ENCODE measurements at regions not wholly inside any gene's neighbourhood (a gene's known extent, or its start where the extent isn't known, plus 50 kb on each side); places are given as distances from the start of the nearest gene placed in this dataset.
A peak's percentile ranks its signal among the peaks of the same experiment; 100 is the strongest.

DNA sequence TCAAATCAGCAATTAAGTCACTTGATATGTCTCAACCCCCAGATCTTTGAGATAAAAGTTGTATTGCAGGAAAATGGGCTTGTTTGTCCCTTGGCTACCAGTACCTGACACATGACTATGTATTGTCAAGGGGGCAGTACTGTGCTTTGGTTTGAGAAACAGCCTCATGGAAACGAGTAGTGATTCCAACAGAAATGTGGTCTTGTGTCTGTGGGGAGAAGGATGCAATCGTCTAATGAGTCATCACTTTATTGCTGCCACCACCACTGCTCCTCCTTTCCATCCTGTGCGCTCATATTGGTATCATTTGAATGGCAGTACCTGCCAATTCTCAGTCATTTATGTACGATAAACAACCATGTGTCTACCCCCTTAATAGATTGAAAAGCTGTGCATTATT is 72.8 kb upstream of the ARHGAP5 start:
- DNase-seq, result no peak

GRCh38 chr14:32005628-32006027 is 71.5 kb upstream of the ARHGAP5 start:
- no peak for DNase-seq

DNA sequence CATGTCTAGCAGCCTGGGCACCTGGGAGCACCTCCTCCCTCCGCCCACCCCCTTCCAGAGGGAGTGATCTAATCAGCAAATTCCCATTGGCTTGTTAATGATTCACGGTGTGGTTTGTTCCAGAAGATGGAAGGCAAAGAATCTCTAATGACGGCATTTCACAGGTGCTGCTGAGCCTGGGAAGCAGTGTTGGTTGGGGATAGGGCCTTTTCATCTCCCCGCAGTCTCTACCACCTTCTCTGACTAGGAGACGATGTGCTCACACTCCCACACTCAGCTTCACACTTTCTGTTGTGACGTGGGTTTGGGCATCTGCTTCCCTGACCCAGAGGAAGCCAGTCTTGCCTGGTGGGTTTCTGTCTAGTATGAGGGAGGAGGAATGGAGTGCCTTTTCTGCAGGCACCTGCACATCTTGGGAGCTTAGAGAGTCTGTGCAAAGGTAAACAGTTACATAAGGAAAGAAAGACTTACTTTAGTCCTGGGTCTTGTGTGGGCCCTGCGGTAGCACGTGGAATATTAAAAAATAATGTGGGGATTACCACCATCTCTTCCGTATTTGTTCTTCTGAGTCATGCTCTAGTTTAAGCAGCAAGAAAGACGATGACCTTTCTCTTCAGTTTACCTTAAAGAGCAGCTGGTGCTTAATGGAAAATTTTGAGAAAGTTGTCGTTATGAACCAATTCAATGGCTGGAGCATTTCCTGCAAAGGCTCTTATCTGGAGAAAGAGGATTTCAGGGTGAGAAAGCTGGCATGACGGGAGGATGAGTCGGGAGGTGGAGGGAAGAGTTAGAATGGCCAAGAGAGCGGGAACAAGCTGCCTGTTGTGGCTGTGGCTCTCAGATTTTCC is 70.6 kb upstream of the ARHGAP5 start:
- no peak for DNase-seq

DNA sequence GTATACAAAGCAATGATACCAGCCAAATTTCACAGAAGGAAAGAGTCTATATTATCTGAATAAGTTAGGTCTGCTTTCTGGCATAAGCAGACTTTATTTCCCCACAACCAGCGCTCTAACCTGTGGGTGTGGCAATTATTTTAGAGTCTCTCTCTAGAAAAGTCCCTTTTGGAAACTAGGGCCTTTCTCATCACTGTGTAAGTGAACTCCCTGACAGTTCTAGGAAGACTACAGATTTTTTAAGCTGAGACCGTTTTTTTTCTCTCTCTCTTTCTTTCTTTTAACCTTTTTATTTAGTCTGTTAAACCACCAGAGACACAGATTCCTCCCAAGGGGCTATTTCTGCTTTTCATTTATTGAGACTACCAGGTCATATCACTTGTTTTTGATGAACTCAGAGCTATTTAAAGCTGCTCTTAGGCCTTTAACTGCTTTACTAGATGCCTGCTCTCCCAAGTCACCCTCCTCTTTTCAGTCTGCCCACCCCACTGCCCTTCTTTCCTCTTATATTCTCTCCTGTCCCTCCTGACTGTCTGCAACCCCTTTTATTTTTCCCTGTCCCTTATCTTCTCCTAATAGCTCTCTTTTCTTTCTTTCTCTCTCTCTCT is 69.2 kb upstream of the ARHGAP5 start:
- DNase-seq, result no peak

DNA sequence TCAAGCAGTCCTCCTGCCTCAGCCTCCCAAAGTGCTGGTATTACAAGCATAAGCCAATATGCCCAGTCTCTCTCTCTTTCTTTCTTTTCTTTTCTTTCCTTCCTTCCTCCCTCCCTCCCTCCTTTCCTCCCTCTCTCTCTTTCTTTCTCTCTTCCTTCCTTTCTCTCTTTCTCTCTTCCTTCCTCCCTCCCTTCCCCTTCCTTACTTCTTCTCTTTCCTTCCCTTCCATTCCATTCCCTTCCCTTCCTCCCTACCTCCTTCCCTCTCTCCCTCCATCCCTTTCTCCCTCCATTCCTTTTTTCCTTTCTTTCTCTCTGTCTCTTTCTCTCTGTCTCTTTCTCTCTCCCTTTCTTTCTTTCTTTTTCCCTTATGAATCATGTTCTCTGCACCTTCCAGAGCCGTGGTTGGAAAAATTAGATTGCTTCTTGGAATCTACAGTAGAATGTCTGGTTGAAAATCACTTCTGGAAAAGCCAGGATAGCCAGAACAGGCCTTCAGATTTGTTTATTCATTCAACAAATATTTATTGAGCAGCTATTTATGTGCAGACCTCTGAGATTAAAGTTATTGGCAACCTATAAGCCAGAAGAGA is 68.4 kb upstream of the ARHGAP5 start:
- DNase-seq, result no peak

- no peak for DNase-seq
Observed at GRCh38 chr14:32009221-32009975, 67.7 kb upstream of the ARHGAP5 start.

- DNase-seq, result no peak
Observed at GRCh38 chr14:32009976-32010581, 67.0 kb upstream of the ARHGAP5 start.

DNA sequence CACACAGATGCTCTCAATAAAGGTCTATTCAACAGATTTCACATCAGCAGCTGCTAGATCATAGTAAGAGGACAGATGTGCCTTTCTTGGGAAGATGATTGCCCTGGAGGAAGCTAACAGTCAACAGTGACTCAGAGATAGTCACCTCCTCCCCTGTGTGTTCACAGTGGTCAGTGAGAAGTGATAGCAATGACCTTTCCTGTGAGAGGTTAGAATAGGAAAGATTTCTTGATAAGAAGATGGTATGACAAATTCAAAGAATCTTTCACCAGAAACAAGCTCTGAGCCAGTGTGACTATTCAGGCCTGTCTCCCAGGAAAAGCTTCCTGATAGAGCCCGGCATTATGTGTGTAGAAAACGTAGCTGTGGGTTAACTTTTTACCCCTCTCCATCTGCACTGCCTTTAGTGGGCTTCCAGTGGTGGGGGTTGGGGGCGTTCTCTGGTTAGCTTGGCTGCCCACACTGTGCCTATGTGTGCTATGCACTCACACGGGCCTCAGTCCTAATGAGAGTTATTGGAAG is 66.4 kb upstream of the ARHGAP5 start:
- no peak for DNase-seq

- DNase-seq, result no peak
Observed at GRCh38 chr14:32011225-32011624, 65.9 kb upstream of the ARHGAP5 start.

GRCh38 chr14:32012062-32012461 is 65.0 kb upstream of the ARHGAP5 start:
- no peak for DNase-seq

DNA sequence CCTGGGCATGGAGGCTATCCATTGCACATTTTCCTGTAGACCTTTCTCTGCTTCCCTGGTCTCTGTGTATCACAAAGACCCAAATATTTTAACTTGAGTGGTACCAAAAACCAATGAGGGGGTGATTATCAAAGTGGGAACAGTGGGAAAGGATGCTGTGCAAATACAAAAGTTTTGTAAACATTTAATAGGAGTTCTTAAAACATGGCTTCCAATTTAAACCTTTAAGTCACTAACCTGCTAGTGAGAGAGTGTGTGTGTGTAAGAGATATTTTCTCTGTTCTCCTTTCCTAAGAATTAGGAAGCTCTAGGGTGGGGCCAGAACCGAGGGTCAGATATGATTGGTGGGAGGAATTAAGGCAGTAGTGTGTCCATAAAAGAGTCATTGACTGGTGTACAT is 64.5 kb upstream of the ARHGAP5 start:
- DNase-seq, result no peak

DNA sequence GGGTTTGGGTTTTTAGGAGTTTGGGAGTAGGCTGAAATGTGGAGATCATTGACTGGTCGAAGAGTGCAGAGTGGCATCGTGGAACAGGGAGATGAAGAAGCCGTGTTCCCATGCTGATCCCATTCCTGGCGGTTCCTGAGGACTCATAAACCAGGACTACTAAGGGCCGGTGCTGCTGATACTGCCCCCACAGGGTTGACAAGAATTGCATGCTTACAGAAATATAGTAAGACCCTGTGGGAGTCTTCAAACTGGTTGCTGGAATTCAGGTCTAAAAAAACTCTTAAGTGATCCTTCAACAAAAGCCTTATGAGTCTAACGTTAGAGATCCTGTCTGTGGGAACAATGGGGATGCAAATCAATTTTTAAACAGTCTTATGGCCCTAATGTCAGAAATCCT is 64.0 kb upstream of the ARHGAP5 start:
- DNase-seq, result no peak

DNA sequence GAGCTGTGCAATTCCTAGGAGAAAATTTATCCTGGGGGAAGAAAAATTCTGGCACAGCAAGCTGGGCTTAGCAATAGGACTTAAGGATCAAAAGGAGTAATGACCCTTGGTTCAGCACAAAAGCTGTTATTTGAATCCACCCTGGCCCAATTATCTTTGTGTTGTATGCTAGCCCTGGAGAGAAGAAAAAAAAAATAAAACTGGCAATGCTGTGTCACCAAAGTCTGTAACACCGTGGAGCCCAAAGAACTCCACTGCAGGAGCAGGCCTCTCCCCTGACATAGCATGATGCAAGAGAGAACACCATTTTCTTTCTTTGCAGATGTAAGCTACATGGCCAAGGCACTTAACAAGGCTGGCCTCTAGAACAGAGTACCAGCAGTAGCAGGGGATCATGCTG is 63.0 kb upstream of the ARHGAP5 start:
- no peak for DNase-seq

DNA sequence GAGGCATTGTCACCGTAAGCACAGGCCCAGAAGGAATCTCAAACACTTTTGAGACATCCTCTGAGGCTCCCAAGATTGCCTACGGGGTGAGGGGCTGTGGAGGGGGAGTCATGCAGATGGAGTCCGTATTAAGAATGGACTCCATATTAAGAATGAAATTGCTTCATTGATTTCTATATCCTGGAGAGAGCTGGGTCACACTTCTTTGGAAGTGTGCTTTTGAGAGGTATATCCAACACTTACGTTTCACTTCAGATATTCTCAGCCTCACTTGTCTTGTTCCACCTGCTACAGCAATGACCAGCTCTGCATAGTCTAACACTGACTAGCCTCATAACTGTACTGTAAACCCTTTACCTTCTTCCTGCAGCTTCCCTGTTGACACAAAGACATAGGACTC is 62.6 kb upstream of the ARHGAP5 start:
- no peak for DNase-seq

GRCh38 chr14:32015166-32015565 is 61.9 kb upstream of the ARHGAP5 start:
- DNase-seq, result no peak

DNA sequence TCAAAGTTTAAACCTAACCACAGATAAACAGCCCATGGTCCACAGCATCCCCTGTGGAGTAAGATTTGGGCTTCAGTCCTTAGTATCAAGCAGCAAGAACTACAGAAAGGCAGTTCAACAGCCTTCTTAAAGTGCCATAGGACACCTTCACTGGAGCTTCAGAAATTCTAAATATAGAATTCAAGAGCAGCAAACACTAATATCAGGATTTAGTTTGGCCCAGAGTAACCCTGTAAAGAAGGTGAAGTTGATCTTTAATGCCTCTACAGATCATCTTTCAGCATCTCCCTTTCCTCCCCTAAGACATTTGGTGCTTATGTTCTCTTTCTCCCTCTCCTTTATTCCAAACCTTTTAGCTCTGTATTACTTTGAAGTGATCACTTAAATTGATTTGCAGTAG is 59.5 kb upstream of the ARHGAP5 start:
- DNase-seq, result no peak

- DNase-seq, result no peak
Observed at GRCh38 chr14:32018391-32019092, 58.6 kb upstream of the ARHGAP5 start.

DNA sequence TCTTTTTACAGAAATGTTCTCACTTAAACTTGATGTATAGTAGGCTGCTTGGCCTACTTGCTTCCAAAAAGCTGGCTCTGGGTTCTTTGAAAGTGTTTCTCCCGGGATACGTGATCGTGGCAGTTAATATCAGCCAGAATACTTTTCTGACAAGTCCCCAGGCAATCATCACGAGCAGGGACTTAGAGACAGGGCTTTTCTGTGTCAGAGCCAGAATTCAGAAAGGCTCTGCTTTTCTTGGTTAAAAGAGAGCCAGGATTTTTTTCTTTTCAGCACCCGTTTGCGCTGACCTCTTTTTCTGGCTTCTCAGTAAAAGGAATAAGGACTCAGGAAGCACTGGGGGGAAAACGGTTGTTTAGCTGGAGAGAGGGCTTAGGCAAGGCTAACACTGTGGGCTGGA is 57.8 kb upstream of the ARHGAP5 start:
- peak; percentile 7 for DNase-seq

GRCh38 chr14:32020882-32021281 is 56.2 kb upstream of the ARHGAP5 start:
- DNase-seq, result no peak

- no peak for DNase-seq
Observed at GRCh38 chr14:32021341-32021740, 55.8 kb upstream of the ARHGAP5 start.

GRCh38 chr14:32022525-32022924 is 54.6 kb upstream of the ARHGAP5 start:
- no peak for DNase-seq

All from muscle of arm (tissue), 1 donor.